Activated CD8-positive, alpha-beta memory T cell treated with anti-CD3 and anti-CD28 coated beads, Interleukin-2, amount 10 ng/mL, durations not matched to agents 7 days and 5 days (primary cell): ENCODE measurements at regions not wholly inside any gene's neighbourhood (a gene's known extent, or its start where the extent isn't known, plus 50 kb on each side); places are given as distances from the start of the nearest gene placed in this dataset.

ENCODE experiments used
- ATAC-seq: fragments of 150-1000 bp; cut with Tn5 transposase; one replicate; pipeline ENCODE4 v1.10.0; 2021; ENCODE audit warnings: moderate library complexity
- CTCF ChIA-PET: fragments of 350-600 bp; sonication (Branson Sonifier 250); formaldehyde crosslinking; loops from one replicate; lab custom pipeline; 2021; ENCODE audit warnings: antibody characterized with exemption; lab: Charles Lee
- DNase-seq: peaks from one replicate; pipeline ENCODE4 v3.0.0-alpha.2; 2020
- H3K27ac Mint-ChIP-seq: one replicate; pipeline ENCODE4 v1.8.0; 2021; ENCODE audit warnings: mild to moderate bottlenecking, mixed read lengths
- H3K27me3 Mint-ChIP-seq: one replicate; pipeline ENCODE4 v1.8.0; 2021; ENCODE audit warnings: mixed read lengths
- H3K36me3 Mint-ChIP-seq: one replicate; pipeline ENCODE4 v1.8.0; 2021; ENCODE audit warnings: mild to moderate bottlenecking, mixed read lengths
- H3K4me1 Mint-ChIP-seq: one replicate; pipeline ENCODE4 v1.8.0; 2021; ENCODE audit warnings: mixed read lengths
- H3K4me3 Mint-ChIP-seq: one replicate; pipeline ENCODE4 v1.8.0; 2021; ENCODE audit warnings: mild to moderate bottlenecking, moderate library complexity, mixed read lengths
- H3K9me3 Mint-ChIP-seq: one replicate; pipeline ENCODE4 v1.8.0; 2022; ENCODE audit warnings: low read depth, mixed read lengths

DNA sequence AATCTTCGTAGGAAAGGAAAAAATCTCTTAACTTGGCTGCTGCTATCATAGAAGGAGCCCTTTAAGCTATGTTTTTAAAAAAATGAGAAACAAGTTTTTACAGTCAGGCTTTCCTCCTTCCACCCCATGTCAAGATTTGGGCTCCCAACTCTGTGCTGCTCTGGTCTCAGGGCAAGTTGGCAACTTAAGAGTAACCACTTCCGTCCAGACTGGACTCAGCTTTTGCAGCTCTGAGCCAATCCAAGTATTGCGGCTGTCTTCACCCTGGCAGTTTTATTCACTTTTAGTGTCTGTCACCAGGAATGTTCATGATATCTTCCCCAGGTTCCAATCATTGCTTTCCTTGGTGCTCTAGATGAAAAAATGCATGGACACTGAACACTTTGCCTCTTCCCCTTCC, 115.9 kb upstream of the GAS1 start:
- CTCF ChIA-PET: no interaction called here
- Mint-ChIP-seq H3K27me3 (no peaks in the 10 kb centered on the region), H3K27ac (no peak overlapping the region)

DNA sequence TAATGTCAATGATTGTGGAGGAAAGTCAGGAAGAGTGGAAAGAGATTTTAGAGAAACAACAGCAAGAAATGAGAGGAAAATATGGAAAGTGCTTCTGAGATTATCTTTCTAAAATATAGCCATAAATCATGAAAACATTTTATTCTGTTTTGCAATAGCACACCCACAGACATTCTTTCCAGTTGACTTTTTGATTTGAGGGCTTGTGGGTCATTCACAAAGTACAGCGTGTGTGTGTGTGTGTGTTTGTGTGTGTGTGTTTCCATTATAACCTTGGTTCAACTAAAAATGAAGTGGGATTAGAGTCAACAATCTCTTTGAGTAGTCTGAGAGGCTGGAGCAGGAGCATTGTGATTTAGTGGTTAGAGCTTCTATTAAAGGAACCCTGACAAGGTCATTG, 116.6 kb upstream of the GAS1 start:
- Mint-ChIP-seq H3K9me3 (no peaks in the 10 kb centered on the region), H3K27me3 (no peaks in the 10 kb centered on the region), H3K27ac (no peak overlapping the region), H3K4me1 (no peaks in the 10 kb centered on the region), H3K36me3 (no peaks in the 10 kb centered on the region), H3K4me3 (no peak overlapping the region)
- DNase-seq: no peak
- ATAC-seq: no peak
- CTCF ChIA-PET: no interaction called here

More for the DNA sequence above, 115.9 kb upstream of the GAS1 start:
- H3K4me3 Mint-ChIP-seq: no peak overlapping the region
- no peaks in the 10 kb centered on the region for H3K36me3 Mint-ChIP-seq
- DNase-seq (no peak), ATAC-seq (no peak)
- H3K4me1 Mint-ChIP-seq: no peaks in the 10 kb centered on the region
- H3K9me3 Mint-ChIP-seq: no peaks in the 10 kb centered on the region

DNA sequence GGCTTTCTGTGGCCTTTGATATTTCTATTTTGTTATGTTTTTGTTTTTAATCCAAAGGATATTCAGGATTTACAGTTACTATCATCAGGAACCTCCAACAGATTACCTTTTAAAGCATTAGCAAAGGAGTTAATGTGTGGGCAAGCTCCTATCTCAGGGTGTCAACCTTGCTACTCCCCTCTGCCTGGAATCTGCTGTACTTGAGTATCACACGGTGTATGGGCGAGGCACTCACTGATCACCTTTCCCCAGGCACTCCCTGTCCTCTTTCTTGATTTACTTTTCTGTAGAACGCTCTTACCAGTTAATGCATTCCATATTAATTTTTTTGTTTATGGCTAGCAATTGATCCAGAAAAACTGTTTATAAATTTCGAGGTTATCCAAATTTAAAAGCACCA, 117.0 kb upstream of the GAS1 start:
- Mint-ChIP-seq H3K36me3 (no peaks in the 10 kb centered on the region), H3K27me3 (peaks cover under 1% of the 10 kb centered on the region), H3K27ac (no peak overlapping the region), H3K4me1 (no peaks in the 10 kb centered on the region), H3K4me3 (no peak overlapping the region), H3K9me3 (no peaks in the 10 kb centered on the region)
- CTCF ChIA-PET: no interaction called here
- DNase-seq (no peak), ATAC-seq (no peak)

DNA sequence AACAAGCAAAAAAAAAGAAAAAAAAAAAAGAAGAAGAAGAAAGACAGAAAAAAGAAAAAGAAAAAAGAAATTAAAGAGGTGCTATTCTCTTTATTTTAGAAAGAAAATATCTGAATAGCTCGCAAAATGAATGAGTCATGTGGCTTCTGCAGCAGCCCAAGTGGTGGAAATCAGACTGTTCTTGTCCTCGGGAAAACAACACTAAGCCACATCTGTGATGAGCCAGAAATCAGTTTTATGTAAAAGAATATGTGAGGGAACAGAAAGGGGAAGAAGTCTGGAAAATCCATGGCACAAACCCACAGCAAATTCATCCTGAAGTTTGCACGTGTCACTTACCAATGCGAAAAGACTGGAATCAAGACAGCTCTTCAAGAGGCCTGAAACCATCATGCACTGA, 118.7 kb upstream of the GAS1 start:
- H3K4me3 Mint-ChIP-seq: no peak overlapping the region
- H3K4me1 Mint-ChIP-seq: no peaks in the 10 kb centered on the region
- no peaks in the 10 kb centered on the region for H3K36me3 Mint-ChIP-seq
- DNase-seq: no peak
- CTCF ChIA-PET: no interaction called here
- H3K9me3 Mint-ChIP-seq: no peaks in the 10 kb centered on the region
- H3K27ac Mint-ChIP-seq: no peak overlapping the region
- no peak for ATAC-seq
- peaks cover 4% of the 10 kb centered on the region for H3K27me3 Mint-ChIP-seq

DNA sequence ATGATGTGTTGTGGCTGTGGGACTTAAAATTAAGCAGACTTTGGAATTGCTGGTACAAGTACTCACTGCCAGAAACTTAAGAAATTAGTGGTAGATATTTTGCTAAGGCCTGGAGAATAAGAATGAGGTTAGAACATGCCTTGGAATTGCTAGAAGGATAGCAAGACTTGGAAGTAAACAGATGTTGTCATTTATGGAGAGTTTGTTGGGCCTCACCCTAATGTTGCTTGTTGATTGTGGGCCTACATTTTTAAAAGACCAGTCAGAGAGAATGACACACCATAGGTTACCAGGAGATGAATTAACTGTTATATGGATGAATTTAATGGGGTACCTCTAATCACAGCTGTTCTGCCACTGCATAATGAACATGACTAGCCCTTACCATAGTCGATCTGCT, 120.1 kb upstream of the GAS1 start:
- ATAC-seq: no peak
- H3K27me3 Mint-ChIP-seq: peaks cover 4% of the 10 kb centered on the region
- no peaks in the 10 kb centered on the region for H3K9me3 Mint-ChIP-seq
- no peaks in the 10 kb centered on the region for H3K36me3 Mint-ChIP-seq
- H3K4me1 Mint-ChIP-seq: no peaks in the 10 kb centered on the region
- CTCF ChIA-PET: no interaction called here
- DNase-seq: no peak
- no peak overlapping the region for H3K4me3 Mint-ChIP-seq
- no peak overlapping the region for H3K27ac Mint-ChIP-seq

DNA sequence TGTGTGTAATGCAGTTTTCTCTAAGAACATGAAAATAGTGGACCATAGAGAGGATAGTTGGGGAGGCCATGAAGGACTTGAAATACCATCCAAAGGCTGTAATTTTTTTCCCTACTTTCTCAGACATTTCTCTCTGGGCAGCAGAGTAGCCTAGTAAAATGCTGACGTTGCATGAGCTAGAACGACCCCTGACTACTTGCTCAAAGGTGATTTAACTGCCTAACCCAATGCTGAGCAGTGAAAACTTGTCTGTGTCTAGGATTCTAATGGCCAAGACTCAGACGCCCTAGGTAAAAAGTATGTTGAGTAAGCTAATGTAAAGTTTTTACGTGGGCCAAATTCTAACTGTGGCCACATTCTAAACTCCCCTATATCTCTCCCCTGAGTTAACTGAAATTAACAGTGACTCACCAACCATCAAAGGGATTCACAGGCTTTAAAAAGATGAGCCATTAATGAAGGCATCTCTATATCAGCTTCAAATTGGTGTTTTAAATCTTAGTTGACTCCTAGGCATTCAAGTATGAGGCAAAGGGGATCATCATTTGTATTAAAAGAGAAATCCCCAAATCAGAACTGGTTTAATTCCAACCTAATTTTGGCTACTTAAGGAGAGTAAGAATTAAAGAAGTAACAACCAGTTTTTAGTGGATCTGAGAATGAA, 121.0 kb upstream of the GAS1 start:
- Mint-ChIP-seq H3K4me1 (no peaks in the 10 kb centered on the region), H3K27ac (no peak overlapping the region), H3K9me3 (no peaks in the 10 kb centered on the region), H3K4me3 (no peak overlapping the region), H3K36me3 (no peaks in the 10 kb centered on the region), H3K27me3 (peaks cover 4% of the 10 kb centered on the region)
- DNase-seq: no peak
- ATAC-seq: no peak
- CTCF ChIA-PET: no interaction called here

DNA sequence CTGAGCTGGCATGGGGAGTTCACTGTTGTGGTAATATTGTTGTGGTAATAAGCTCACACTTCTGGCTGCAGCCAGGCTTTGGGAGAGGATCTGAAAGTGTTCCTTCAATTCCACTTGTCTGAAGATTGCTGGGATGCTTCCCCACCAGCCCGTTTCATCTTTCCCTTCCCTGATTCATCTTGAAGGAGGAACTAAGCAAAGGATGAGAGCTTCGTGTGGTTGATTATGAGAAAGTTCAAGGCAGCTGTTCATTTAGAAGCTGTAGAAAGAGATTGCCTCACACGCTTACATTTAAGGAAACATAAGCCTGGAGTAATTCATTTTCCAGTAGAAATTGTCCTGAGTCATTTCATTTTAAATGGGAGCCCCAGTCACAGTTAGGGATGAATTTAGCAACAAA, 122.4 kb upstream of the GAS1 start:
- H3K9me3 Mint-ChIP-seq: no peaks in the 10 kb centered on the region

DNA sequence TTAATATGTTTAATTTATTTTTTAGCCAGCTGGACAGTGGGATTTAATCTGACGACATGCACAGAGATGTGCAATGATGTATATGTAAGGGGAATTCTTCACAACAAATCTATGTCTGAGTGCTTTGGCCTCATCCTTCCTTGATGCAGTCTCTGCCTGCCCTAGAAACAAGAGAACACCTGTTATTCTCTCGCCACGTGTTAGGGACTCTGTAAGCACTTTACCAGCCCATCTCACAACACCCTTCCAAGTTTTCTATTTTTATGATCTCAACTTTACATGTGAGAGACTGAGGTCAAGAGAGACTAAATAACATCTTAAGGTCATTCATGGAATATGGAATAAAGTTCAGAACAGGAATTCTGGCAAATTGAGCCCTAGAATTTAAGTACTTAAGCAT, 123.0 kb upstream of the GAS1 start:
- CTCF ChIA-PET: no interaction called here
- Mint-ChIP-seq H3K36me3 (no peaks in the 10 kb centered on the region), H3K4me3 (no peak overlapping the region), H3K27me3 (peaks cover 4% of the 10 kb centered on the region), H3K9me3 (no peaks in the 10 kb centered on the region), H3K4me1 (no peaks in the 10 kb centered on the region), H3K27ac (no peak overlapping the region)
- DNase-seq: no peak
- ATAC-seq: no peak

More for the DNA sequence above, 122.4 kb upstream of the GAS1 start:
- DNase-seq: no peak
- H3K36me3 Mint-ChIP-seq: no peaks in the 10 kb centered on the region
- ATAC-seq: no peak
- H3K27ac Mint-ChIP-seq: no peak overlapping the region
- peaks cover 4% of the 10 kb centered on the region for H3K27me3 Mint-ChIP-seq
- no peak overlapping the region for H3K4me3 Mint-ChIP-seq
- H3K4me1 Mint-ChIP-seq: no peaks in the 10 kb centered on the region
- CTCF ChIA-PET: no interaction called here

DNA sequence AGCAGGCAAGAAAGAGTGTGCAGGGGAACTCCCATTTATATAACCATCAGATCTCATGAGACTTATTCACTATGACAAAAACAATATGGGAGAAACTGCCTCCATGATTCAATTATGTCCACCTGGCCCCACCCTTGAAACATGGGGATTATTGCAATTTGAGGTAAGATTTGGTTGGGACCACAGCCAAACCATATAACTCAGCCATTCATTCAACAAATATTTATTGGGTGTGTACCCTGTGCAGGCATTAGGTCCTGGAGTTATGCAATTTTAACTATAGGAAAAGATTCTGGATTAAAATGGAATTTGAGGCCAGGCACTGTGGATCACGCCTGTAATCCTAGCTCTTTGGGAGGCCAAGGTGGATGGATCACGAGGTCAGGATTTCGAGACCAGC, 124.2 kb upstream of the GAS1 start:
- DNase-seq: no peak
- H3K36me3 Mint-ChIP-seq: no peaks in the 10 kb centered on the region
- no peak for ATAC-seq
- no peaks in the 10 kb centered on the region for H3K4me1 Mint-ChIP-seq
- H3K27me3 Mint-ChIP-seq: peaks cover 4% of the 10 kb centered on the region
- no peak overlapping the region for H3K27ac Mint-ChIP-seq
- no peak overlapping the region for H3K4me3 Mint-ChIP-seq
- CTCF ChIA-PET: no interaction called here
- H3K9me3 Mint-ChIP-seq: no peaks in the 10 kb centered on the region

DNA sequence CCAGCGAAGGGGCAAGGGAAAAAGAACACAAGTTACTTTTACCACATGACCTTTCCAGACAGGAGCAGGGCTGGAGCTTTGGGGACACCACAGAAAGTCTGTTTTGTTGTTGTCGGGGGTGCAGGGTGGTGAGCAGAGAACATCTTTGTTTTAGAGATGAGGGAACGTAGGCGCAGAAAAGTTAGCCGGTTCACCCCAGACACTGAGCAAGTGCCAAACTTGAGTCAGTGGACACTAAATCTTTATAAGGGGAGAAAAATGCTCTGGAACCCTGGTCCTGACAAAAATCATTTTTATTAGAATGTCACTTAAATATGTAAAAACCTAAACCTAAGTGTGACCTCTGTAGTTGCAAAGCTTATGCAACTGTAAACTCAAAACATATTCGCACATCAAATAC, 126.4 kb upstream of the GAS1 start:
- Mint-ChIP-seq H3K4me1 (no peaks in the 10 kb centered on the region), H3K9me3 (peaks cover under 1% of the 10 kb centered on the region), H3K27ac (no peak overlapping the region), H3K27me3 (peaks cover 4% of the 10 kb centered on the region), H3K4me3 (no peak overlapping the region), H3K36me3 (no peaks in the 10 kb centered on the region)
- CTCF ChIA-PET: no interaction called here
- ATAC-seq: no peak
- no peak for DNase-seq

DNA sequence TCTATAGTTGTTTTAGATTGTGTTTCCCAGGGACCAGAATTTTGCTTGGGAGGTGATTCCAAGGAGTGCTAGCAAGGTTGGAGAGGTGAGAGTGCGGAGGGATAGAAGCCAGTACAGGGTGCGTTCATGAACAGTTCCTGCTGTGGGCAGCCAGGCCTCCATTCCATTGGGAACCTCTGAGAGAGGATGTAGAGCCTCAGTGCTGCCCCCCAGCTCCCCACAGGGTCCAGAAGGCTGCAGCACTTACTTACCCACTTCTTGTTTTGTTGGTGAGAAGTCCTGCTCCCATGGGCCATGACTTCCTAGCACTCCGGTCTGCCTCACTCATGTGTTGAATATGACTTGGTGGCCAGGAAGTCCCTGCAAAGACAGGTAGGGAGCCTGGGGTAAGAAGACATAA, 128.2 kb upstream of the GAS1 start:
- DNase-seq (no peak), ATAC-seq (no peak)
- H3K36me3 Mint-ChIP-seq: no peaks in the 10 kb centered on the region
- H3K4me1 Mint-ChIP-seq: no peaks in the 10 kb centered on the region
- H3K27ac Mint-ChIP-seq: no peak overlapping the region
- no peaks in the 10 kb centered on the region for H3K27me3 Mint-ChIP-seq
- no peak overlapping the region for H3K4me3 Mint-ChIP-seq
- H3K9me3 Mint-ChIP-seq: peaks cover 3% of the 10 kb centered on the region
- CTCF ChIA-PET: no interaction called here

DNA sequence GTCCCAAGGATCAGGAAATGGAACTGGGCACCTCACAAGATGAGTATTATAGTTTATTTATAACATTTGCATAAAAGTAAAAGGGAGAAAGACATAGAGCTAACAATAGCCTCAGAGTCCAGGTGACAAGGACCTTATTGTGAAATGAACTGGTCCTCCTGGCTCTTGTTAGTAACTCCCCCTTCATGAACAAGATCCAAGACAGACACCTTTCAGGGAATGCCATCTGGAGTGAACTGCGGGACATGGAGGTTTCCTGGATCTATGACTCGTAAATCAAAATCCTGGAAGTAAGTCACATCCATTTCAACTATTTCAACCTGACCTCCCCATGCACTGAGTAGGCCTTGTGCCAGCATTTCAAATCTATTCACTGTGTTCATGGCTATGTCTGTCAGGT, 129.5 kb upstream of the GAS1 start:
- H3K27ac Mint-ChIP-seq: no peak overlapping the region
- H3K36me3 Mint-ChIP-seq: no peaks in the 10 kb centered on the region
- DNase-seq: no peak
- CTCF ChIA-PET: no interaction called here
- no peaks in the 10 kb centered on the region for H3K4me1 Mint-ChIP-seq
- peaks cover 3% of the 10 kb centered on the region for H3K9me3 Mint-ChIP-seq
- no peaks in the 10 kb centered on the region for H3K27me3 Mint-ChIP-seq
- no peak for ATAC-seq
- no peak overlapping the region for H3K4me3 Mint-ChIP-seq

DNA sequence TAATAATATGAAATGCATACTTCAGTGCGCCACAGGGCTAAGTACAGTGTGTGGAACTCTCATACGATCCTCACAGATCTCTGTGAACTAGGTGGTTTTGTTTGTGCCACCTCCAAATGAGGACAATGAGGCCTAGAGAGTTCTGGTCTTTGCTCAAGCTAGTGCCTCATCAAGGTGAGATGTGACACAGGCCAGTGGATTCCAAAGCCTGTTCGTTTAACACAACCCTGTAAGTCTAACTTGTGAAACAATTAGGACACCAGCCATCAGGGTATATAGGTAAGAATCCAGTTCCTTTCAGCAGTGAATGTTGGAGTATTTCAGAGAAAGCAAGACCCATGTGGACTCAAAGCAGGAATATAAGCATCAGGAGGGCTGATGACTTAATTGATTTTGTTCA, 130.7 kb upstream of the GAS1 start:
- peaks cover 3% of the 10 kb centered on the region for H3K9me3 Mint-ChIP-seq
- no peak overlapping the region for H3K27ac Mint-ChIP-seq
- no peaks in the 10 kb centered on the region for H3K27me3 Mint-ChIP-seq
- ATAC-seq: no peak
- no peak for DNase-seq
- no peak overlapping the region for H3K4me3 Mint-ChIP-seq
- H3K4me1 Mint-ChIP-seq: no peaks in the 10 kb centered on the region
- no peaks in the 10 kb centered on the region for H3K36me3 Mint-ChIP-seq
- CTCF ChIA-PET: no interaction called here

DNA sequence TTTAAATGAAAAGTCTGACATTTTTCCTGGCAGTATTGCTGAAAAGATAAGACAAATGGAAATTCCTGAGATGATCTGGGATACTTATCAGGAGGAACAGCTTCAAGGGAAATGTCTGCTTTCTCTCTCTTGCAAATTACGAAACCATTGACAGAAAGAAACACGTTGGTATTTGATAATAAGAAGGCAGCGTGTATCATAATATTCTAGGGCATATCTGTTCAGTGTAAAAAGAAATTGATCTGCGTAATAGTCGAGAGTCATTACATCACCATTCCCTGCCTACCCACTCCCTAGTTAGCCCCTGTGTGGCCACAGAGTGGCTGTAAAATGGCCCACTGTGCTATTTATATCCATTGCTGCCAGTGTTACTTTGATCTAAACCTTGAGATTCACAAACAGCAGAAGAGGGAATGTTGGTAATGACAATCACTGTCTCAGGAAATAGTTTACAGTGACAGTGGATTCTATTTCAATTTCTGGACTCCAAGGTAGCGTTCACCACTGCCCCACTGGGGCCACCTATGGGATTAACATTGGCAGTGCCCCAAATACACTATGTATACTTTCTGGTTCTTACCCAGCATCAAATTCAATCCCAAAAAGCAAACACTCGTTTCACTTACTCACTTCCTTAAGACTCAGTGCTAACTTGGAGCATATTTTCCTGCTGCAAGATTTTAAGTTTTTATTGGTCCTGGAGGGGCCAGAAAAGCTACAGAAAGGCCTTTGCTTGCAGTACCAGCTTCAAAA, 133.4 kb upstream of the GAS1 start:
- H3K9me3 Mint-ChIP-seq: peaks cover 3% of the 10 kb centered on the region
- DNase-seq: no peak
- H3K36me3 Mint-ChIP-seq: no peaks in the 10 kb centered on the region
- H3K4me3 Mint-ChIP-seq: no peak overlapping the region
- no peaks in the 10 kb centered on the region for H3K27me3 Mint-ChIP-seq
- ATAC-seq: no peak
- no peaks in the 10 kb centered on the region for H3K4me1 Mint-ChIP-seq
- CTCF ChIA-PET: no interaction called here
- no peak overlapping the region for H3K27ac Mint-ChIP-seq
